ENCODE measurements at regions not wholly inside any gene's neighbourhood (a gene's known extent, or its start where the extent isn't known, plus 50 kb on each side); places are given as distances from the start of the nearest gene placed in this dataset.

- intact Hi-C loops (cut with micrococcal nuclease; ENCODE audit: unreplicated experiment), result no loop called here
- no peaks in the 10 kb centered on the region for H4K20me1 ChIP-seq (ENCODE audit: insufficient read depth, low read length)
- TF ChIP-seq EZH2phosphoT487 (IDR thresholded peaks at IDR 0.05; ENCODE audit: borderline replicate concordance, low read depth, low read length) (no peak), CTCF (conservative IDR thresholded peaks at IDR 0.05; ENCODE audit: low read length) (no peak)
- no peaks in the 10 kb centered on the region for H3K9me3 ChIP-seq (ENCODE audit: low read length)
- no peak for DNase-seq (ENCODE audit: low spot score)
- no TSS peak for BruUV-seq (replicated peaks)
- no peak overlapping the region for H3K4me2 ChIP-seq (ENCODE audit: low read length)
- H3K4me3 ChIP-seq (ENCODE audit: low read depth, low read length, poor library complexity, severe bottlenecking), result no peak overlapping the region
- no peaks in the 10 kb centered on the region for H3K79me2 ChIP-seq (ENCODE audit: insufficient read depth, low read depth, low read length)
- ChIA-PET POLR2A (no interaction called here), CTCF (ENCODE audit: unreplicated experiment) (no interaction called here)
- H2AFZ ChIP-seq (ENCODE audit: low read length), result no peak overlapping the region
- H3K4me1 ChIP-seq (ENCODE audit: insufficient read depth, low read length, poor library complexity, severe bottlenecking), result no peaks in the 10 kb centered on the region
- H3K27ac ChIP-seq (ENCODE audit: low read depth, low read length, poor library complexity, severe bottlenecking), result no peak overlapping the region
- no peaks in the 10 kb centered on the region for H3K9me2 ChIP-seq (ENCODE audit: insufficient read depth, low read length)
- H3K36me3 ChIP-seq (ENCODE audit: insufficient read depth, low read length), result no peaks in the 10 kb centered on the region
Measured at GRCh38 chr1:38700077-38700470, 159.5 kb downstream of the RRAGC start.

DNA sequence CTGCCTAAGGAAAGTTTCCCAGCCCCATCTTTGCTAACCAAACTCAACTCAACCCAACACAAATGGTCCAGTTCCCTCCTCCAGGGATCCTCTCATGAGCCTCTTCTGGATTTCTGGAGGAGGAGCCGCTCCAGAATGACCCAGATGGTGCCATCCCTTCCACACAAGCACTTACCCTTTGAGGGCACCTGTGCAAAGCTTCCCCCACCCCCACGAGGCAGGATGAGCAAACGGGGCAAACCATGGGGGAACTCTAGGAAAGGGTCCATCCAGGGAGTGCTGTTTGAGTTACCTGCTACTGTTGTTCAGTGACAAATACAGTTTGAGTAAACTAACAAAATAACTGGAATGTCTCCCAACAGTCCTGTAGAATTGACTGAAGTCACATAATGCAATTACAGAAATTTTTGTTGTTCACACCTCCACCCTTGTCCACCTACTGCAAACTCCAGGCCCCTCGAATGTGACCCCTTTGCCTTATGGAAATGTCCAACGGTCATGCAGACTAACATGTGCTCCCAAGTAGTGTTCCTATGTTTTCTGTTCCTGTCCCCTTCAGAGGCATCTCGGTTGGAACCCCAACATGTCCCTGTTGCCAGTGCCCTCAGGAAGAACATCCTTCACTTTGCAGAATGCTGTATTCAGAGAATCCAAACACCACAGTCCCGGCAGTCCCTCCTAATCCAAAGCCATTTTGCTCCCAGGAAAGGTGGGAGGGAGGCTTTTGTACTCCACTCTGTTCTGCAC, 160.1 kb downstream of the RRAGC start:
- Histone ChIP-seq H3K4me3 (ENCODE audit: low read depth, low read length, poor library complexity, severe bottlenecking) (no peak overlapping the region), H3K4me2 (ENCODE audit: low read length) (no peak overlapping the region), H3K79me2 (ENCODE audit: insufficient read depth, low read depth, low read length) (no peaks in the 10 kb centered on the region), H3K9me2 (ENCODE audit: insufficient read depth, low read length) (no peaks in the 10 kb centered on the region), H3K4me1 (ENCODE audit: insufficient read depth, low read length, poor library complexity, severe bottlenecking) (no peaks in the 10 kb centered on the region), H3K27ac (ENCODE audit: low read depth, low read length, poor library complexity, severe bottlenecking) (no peak overlapping the region), H3K36me3 (ENCODE audit: insufficient read depth, low read length) (no peaks in the 10 kb centered on the region), H4K20me1 (ENCODE audit: insufficient read depth, low read length) (no peaks in the 10 kb centered on the region), H2AFZ (ENCODE audit: low read length) (no peak overlapping the region), H3K9me3 (ENCODE audit: low read length) (no peaks in the 10 kb centered on the region)
- no peak for DNase-seq (ENCODE audit: low spot score)
- no TSS peak for BruUV-seq (replicated peaks)
- TF ChIP-seq EZH2phosphoT487 (IDR thresholded peaks at IDR 0.05; ENCODE audit: borderline replicate concordance, low read depth, low read length) (no peak), CTCF (conservative IDR thresholded peaks at IDR 0.05; ENCODE audit: low read length) (no peak)
- POLR2A ChIA-PET, result no interaction called here
- intact Hi-C loops (cut with micrococcal nuclease; ENCODE audit: unreplicated experiment), result no loop called here
- CTCF ChIA-PET (ENCODE audit: unreplicated experiment), result no interaction called here

DNA sequence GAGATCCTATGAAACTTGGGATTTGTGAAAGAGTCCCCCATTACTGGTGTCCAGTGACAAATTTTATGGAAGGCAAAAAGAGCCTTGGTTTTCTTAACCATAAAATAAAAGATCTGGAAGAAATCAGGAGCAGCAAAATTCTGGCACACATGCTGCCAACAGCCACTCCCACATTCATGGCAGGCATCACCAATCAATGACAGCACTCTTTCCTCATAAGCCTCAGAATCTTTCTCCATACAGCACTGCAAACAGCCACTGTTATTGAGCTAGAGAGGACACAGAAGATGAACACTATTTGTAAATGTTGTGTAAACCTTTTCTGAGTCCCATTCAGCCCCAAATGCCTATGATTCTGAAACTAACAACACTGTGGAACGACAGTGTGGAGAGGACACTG, 162.2 kb downstream of the RRAGC start:
- Histone ChIP-seq H3K4me2 (ENCODE audit: low read length) (no peak overlapping the region), H3K4me3 (ENCODE audit: low read depth, low read length, poor library complexity, severe bottlenecking) (no peak overlapping the region), H3K36me3 (ENCODE audit: insufficient read depth, low read length) (no peaks in the 10 kb centered on the region), H3K9me2 (ENCODE audit: insufficient read depth, low read length) (no peaks in the 10 kb centered on the region), H3K27ac (ENCODE audit: low read depth, low read length, poor library complexity, severe bottlenecking) (no peak overlapping the region), H3K9me3 (ENCODE audit: low read length) (no peaks in the 10 kb centered on the region), H3K4me1 (ENCODE audit: insufficient read depth, low read length, poor library complexity, severe bottlenecking) (no peaks in the 10 kb centered on the region), H3K79me2 (ENCODE audit: insufficient read depth, low read depth, low read length) (no peaks in the 10 kb centered on the region), H2AFZ (ENCODE audit: low read length) (no peak overlapping the region), H4K20me1 (ENCODE audit: insufficient read depth, low read length) (no peaks in the 10 kb centered on the region)
- TF ChIP-seq CTCF (conservative IDR thresholded peaks at IDR 0.05; ENCODE audit: low read length), result no peak
- TF ChIP-seq EZH2phosphoT487 (IDR thresholded peaks at IDR 0.05; ENCODE audit: borderline replicate concordance, low read depth, low read length), result no peak
- CTCF ChIA-PET (ENCODE audit: unreplicated experiment), result no interaction called here
- DNase-seq (ENCODE audit: low spot score), result no peak
- intact Hi-C loops (cut with micrococcal nuclease; ENCODE audit: unreplicated experiment), result no loop called here
- POLR2A ChIA-PET, result no interaction called here
- BruUV-seq (replicated peaks), result no TSS peak
